PC-3 (cell line): ENCODE measurements at regions not wholly inside any gene's neighbourhood (a gene's known extent, or its start where the extent isn't known, plus 50 kb on each side); places are given as distances from the start of the nearest gene placed in this dataset.

Source experiments
- EZH2phosphoT487 ChIP-seq: fragments of 300-600 bp; sonication (generic); IDR thresholded peaks from 2 replicates; pipeline ENCODE4 v1.6.1; 2018; ENCODE audit warnings: mild to moderate bottlenecking, antibody characterized with exemption, low read length, borderline replicate concordance
- TF ChIP-seq, protein P1 (sequence below): fragments of 300-600 bp; sonication (generic); conservative IDR thresholded peaks from 2 replicates; pipeline ENCODE4 v1.5.1; 2017; ENCODE audit warnings: antibody characterized with exemption, low read depth, mild to moderate bottlenecking, low read length

GRCh38 chr3:18720543-18720942 lies 295.4 kb upstream of the SATB1 start:
- TF ChIP-seq, protein P1, sequence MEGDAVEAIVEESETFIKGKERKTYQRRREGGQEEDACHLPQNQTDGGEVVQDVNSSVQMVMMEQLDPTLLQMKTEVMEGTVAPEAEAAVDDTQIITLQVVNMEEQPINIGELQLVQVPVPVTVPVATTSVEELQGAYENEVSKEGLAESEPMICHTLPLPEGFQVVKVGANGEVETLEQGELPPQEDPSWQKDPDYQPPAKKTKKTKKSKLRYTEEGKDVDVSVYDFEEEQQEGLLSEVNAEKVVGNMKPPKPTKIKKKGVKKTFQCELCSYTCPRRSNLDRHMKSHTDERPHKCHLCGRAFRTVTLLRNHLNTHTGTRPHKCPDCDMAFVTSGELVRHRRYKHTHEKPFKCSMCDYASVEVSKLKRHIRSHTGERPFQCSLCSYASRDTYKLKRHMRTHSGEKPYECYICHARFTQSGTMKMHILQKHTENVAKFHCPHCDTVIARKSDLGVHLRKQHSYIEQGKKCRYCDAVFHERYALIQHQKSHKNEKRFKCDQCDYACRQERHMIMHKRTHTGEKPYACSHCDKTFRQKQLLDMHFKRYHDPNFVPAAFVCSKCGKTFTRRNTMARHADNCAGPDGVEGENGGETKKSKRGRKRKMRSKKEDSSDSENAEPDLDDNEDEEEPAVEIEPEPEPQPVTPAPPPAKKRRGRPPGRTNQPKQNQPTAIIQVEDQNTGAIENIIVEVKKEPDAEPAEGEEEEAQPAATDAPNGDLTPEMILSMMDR: no peak
- TF ChIP-seq EZH2phosphoT487: no peak
